ENCODE measurements at regions not wholly inside any gene's neighbourhood (a gene's known extent, or its start where the extent isn't known, plus 50 kb on each side); places are given as distances from the start of the nearest gene placed in this dataset.

- TF ChIP-seq CTCF (IDR thresholded peaks at IDR 0.05; ENCODE audit: low read depth, low read length) (no peak), MAX (IDR thresholded peaks at IDR 0.05; ENCODE audit: low read depth, low read length) (no peak), POLR2A (IDR thresholded peaks at IDR 0.05; ENCODE audit: extremely low read depth, insufficient read length) (no peak), MYC (IDR thresholded peaks at IDR 0.05; ENCODE audit: low read depth, low read length) (no peak)
- H3K4me3 ChIP-seq (ENCODE audit: low read depth, low read length): no peak overlapping the region
- DNase-seq (ENCODE audit: low read depth): no peak
These were observed 614.8 kb upstream of the DIPK2B start for GRCh38 chrX:45815441-45815840.

DNA sequence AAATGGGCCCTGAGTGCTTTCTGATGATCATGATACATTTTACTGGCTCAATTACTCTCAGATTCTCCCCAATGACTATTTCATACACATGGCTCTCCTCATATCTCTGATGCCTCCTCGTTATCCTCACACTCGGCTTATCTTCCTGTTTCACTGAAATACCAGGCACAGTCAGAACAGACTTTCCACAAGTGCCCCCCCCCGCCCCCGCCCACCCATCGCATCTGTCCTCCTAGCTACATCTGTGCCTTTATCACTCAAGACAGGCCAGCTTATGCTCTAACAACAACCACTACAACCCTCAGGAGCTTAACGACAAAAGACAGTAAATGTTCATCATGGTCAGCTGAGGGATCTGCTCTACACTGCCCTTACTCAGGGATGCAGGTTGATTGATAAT is 610.6 kb upstream of the DIPK2B start:
- TF ChIP-seq CTCF (IDR thresholded peaks at IDR 0.05; ENCODE audit: low read depth, low read length): no peak
- no peak overlapping the region for H3K4me3 ChIP-seq (ENCODE audit: low read depth, low read length)
- no peak for DNase-seq (ENCODE audit: low read depth)

- H3K4me3 ChIP-seq (ENCODE audit: low read depth, low read length): peak overlapping the region; percentile 38
- TF ChIP-seq MAX (IDR thresholded peaks at IDR 0.05; ENCODE audit: low read depth, low read length) (no peak), POLR2A (IDR thresholded peaks at IDR 0.05; ENCODE audit: extremely low read depth, insufficient read length) (no peak), CTCF (IDR thresholded peaks at IDR 0.05; ENCODE audit: low read depth, low read length) (no peak), MYC (IDR thresholded peaks at IDR 0.05; ENCODE audit: low read depth, low read length) (no peak)
- peak; percentile 74 for DNase-seq (ENCODE audit: low read depth)
These were observed 607.1 kb upstream of the DIPK2B start for GRCh38 chrX:45807572-45808425.

DNA sequence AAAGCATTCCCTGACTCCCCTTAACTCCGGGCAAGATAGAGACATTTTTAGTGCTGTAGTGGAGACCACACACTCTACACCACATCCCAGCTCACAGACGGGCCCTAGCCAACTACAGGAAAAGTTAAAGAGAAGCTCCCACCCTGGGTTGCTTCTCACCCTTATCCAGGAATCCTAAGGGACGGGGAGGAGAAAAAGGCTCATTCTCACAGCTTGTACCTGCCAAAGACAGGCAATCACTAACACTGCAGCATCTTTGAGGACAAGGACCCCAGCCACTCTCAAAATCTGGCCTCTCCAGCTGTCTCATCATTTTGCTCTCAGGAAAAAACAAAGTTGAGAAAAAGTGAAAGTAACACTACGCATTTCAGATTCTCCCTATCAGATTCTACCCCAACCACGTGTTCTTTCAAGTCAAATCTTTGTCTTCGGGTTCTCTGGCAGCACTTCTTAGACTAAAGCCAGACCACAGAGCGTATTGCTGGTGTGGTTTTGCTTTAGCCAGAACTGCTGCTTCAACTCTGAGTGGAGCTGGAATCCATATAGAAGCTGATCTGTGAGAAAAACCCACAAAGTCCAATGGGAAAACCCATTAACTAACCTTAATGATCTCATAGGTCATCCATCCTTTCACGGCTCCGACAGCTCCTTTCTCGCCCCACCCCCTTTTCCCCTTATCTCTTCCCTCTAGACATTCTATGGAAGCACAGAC is 605.9 kb upstream of the DIPK2B start:
- DNase-seq (ENCODE audit: low read depth): peak; percentile 60
- TF ChIP-seq MAX (IDR thresholded peaks at IDR 0.05; ENCODE audit: low read depth, low read length) (peak; percentile 95), POLR2A (IDR thresholded peaks at IDR 0.05; ENCODE audit: extremely low read depth, insufficient read length) (no peak), CTCF (IDR thresholded peaks at IDR 0.05; ENCODE audit: low read depth, low read length) (no peak), MYC (IDR thresholded peaks at IDR 0.05; ENCODE audit: low read depth, low read length) (0 out of 2 replicates have a peak, but pooled peaks have one; percentile 23)
- peak overlapping the region; percentile 21 for H3K4me3 ChIP-seq (ENCODE audit: low read depth, low read length)

DNA sequence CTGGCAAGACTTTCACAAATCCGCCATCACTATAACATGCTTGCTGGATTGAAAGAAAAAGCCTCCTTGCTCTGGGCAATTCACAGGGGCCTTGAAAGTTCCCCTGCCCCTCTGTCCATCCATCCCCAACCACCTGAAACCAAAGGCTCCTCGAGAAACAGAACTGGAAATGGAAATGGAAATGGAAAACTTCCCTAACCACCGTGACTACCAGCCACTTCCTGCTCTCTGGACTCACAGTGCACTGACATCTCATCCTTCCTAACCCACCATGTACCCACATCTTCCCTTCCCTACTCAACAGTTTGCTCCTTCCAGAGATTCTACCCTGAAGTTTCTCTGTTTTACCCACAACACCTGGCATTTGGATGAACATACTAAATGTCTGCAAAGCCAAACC is 603.6 kb upstream of the DIPK2B start:
- TF ChIP-seq MAX (IDR thresholded peaks at IDR 0.05; ENCODE audit: low read depth, low read length) (no peak), MYC (IDR thresholded peaks at IDR 0.05; ENCODE audit: low read depth, low read length) (no peak), CTCF (IDR thresholded peaks at IDR 0.05; ENCODE audit: low read depth, low read length) (no peak), POLR2A (IDR thresholded peaks at IDR 0.05; ENCODE audit: extremely low read depth, insufficient read length) (no peak)
- peak; percentile 25 for DNase-seq (ENCODE audit: low read depth)

More for the DNA sequence above, 603.6 kb upstream of the DIPK2B start:
- peak overlapping the region; percentile 16 for H3K4me3 ChIP-seq (ENCODE audit: low read depth, low read length)

All from NB4 (cell line).